DMS153 treated with DMSO at 0.1 percent for 48 hours (cell line): ENCODE measurements at regions not wholly inside any gene's neighbourhood (a gene's known extent, or its start where the extent isn't known, plus 50 kb on each side); places are given as distances from the start of the nearest gene placed in this dataset.

Source experiments
- DNase-seq: peaks from one replicate; lab custom pipeline; 2025; ENCODE audit not compliant: unreplicated experiment; lab: John Stamatoyannopoulos, UW

GRCh38 chr18:29181151-29181901, 1004.4 kb upstream of the CDH2 start:
- DNase-seq: no peak

- DNase-seq: no peak
Measured at GRCh38 chr18:29176681-29177080, 999.8 kb upstream of the CDH2 start.

DNA sequence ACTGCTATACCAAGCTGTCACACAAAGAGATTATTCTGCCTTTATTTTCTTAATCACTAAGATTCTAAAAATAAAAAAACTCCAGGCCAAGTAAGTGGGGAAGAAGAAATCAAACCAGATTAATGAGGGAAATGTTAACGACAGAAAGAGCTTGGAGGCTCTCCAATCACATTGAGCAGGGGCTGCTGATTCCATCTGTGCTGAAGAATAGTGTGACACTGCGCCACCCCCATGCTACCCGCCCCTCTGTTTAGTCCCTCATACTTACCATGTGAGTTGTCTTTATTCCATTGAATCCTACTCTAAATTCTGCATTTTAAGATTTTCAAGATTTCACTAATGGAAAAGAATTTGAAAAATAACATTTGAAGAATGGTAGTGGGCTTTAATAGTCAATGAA, 998.0 kb upstream of the CDH2 start:
- DNase-seq: no peak

DNA sequence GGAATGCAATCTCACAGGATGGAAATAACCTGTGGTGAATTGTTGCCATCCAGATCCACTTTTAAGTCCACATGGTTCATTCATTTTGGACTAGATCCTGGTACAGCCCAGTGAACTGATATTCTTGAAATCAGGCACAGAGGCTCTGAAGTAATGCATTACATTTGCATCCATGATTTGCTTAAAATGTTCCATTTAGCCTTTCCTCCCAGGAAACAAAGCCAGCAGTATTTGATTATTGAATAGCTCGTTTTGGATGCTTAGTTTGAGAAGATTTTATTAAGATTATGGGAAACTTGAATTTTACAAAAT, 995.8 kb upstream of the CDH2 start:
- no peak for DNase-seq

- DNase-seq: no peak
Measured at GRCh38 chr18:29171892-29172755, 995.2 kb upstream of the CDH2 start.

DNA sequence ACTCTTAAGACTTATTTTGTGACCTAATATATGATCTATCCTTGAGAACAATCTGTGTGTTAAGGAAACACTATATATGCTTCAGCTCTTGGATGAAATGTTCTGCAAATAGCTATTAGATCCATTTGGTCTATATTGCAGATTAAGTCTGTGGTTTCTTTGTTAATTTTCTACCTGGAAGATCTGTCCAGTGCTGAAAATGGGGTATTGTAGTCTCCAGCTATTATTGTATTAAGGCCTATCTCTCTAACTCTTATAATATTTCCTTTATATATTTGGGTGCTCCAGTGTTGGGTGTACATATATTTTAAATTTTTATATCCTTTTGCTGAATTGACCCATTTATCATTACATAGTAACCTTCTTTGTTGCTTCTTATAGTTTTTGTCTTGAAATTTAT, 992.7 kb upstream of the CDH2 start:
- DNase-seq: no peak

DNA sequence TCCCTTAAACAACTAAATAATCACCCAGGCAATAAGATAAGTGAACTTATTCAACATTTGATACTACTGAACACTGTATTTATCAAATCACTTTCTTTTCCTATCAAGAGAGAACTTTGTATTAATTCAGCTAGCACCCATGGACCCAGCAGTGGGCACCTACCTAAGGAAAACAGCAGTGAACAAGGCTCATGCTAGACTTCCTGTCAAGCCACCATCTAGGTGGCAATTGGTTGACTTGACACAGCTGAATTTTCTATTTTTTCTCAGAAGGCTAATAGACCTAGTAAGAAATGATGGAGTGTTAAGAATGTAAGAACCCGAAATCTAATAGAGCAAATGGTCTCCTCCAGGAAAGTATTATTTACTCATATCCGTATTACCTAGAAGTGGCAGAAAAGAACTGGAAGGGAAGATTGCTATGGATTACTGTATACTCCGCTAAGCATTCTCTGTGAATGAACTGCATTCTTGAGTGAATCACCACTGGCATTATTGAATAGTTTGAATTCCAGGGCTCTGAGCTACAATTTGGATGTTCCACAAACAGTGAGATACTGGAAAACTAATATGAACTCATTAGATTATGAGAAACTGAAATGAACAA, 988.2 kb upstream of the CDH2 start:
- no peak for DNase-seq

GRCh38 chr18:29164020-29164706, 987.2 kb upstream of the CDH2 start:
- DNase-seq: no peak

- no peak for DNase-seq
Measured at GRCh38 chr18:29163596-29163995, 986.7 kb upstream of the CDH2 start.

GRCh38 chr18:29161429-29161828, 984.5 kb upstream of the CDH2 start:
- no peak for DNase-seq

DNA sequence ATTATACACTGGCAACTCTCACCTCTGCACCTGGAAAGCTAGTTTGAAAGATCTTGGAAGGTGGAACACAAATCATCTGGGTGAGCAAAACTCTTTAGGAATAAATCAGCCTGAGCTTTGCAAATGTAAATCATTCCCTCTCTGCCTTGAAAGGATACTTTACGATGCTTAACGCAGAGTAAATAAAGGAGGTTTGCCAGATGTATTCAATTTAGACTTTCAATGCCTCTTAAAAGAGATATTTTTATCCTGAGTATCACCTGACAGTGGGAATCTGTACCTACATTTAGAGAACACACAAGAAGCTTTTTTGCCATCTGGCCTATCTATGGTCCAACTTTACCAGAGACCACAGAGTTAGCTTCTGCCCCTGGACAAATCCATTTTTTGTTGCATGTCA, 983.2 kb upstream of the CDH2 start:
- peak; percentile 95 for DNase-seq

DNA sequence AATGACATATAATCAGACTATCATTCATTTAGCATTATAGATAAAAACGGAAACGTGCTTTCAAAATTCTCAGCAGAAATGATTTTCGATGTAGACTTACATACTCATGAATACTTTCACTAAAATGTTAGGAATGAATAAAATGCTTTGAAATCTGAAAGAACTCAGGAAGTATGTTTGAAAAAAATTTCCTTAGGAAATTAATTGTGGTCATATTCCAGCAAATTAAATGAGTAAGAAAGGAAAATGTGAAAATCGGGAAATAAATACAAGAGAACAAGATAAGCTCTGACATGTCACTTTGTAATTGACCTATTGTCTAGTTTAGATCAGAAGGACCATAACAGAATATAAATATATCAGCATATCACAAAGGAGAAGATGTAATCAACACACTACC, 981.0 kb upstream of the CDH2 start:
- no peak for DNase-seq

- no peak for DNase-seq
Measured at GRCh38 chr18:29157057-29157780, 980.3 kb upstream of the CDH2 start.

GRCh38 chr18:29156531-29156930, 979.6 kb upstream of the CDH2 start:
- no peak for DNase-seq

GRCh38 chr18:29154758-29155725, 978.1 kb upstream of the CDH2 start:
- peak; percentile 37 for DNase-seq

DNA sequence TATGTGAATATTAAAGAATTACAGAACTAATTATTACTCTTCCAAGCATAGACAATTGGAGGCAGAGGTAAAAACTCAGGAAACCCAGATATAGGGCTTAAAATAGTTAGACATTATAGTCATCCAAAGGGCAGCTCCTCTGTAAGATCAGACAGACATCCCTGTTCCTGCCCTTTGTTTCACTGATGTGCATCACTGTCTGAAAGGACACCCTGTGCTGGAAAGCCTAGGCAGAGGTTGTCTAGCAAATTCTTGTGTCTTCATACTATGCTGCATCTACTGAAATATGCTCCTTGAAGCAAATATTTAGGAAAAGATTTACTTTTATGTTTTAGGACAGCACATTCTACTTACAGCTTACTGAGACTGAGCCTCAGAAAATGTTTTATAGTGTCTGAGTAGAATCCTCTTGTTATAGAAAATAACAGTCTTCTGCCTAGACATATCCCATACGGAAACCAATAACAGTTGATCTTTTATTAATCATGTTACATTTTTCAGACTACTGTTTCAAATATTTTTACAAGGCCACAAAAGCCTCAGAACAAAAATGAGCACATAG, 977.3 kb upstream of the CDH2 start:
- DNase-seq: no peak

- DNase-seq: no peak
Measured at GRCh38 chr18:29153091-29153490, 976.2 kb upstream of the CDH2 start.

GRCh38 chr18:29147944-29148343, 971.0 kb upstream of the CDH2 start:
- DNase-seq: no peak

- no peak for DNase-seq
Measured at GRCh38 chr18:29146068-29146467, 969.1 kb upstream of the CDH2 start.
